Lung (tissue), 11 donors: ENCODE measurements at regions not wholly inside any gene's neighbourhood (a gene's known extent, or its start where the extent isn't known, plus 50 kb on each side); places are given as distances from the start of the nearest gene placed in this dataset.

Experiments
- ATAC-seq: fragments of 200-7000 bp; cut with Tn5 transposase; one replicate; pipeline ENCODE4 v1.9.1; 2020; ENCODE audit warnings: moderate number of reproducible peaks; ENCODE audit not compliant: insufficient read depth, low FRiP score
- DNase-seq, 3 donors: peaks; one replicate each; pipeline ENCODE4 v3.0.0-alpha.2; 2013 to 2017
- H3K27ac ChIP-seq, 2 donors: one replicate each; pipeline ENCODE4 v1.5.1; 2013; ENCODE audit warnings: mild to moderate bottlenecking in 2 of 2, moderate library complexity in 2 of 2, control low read depth in 1 of 2, inconsistent platforms in 1 of 2, low read depth in 1 of 2, low read length in 1 of 2
- H3K27me3 ChIP-seq, 3 donors: one replicate each; pipeline ENCODE4 v1.5.1; 2013; ENCODE audit warnings: low read length in 2 of 3; ENCODE audit not compliant: control insufficient read depth in 3 of 3, insufficient read depth in 3 of 3
- H3K36me3 ChIP-seq, 4 donors: one replicate each; pipeline ENCODE4 v1.5.1; 2013; ENCODE audit warnings: low read length in 4 of 4, mild to moderate bottlenecking in 1 of 4, moderate library complexity in 1 of 4; ENCODE audit not compliant: control insufficient read depth in 4 of 4, insufficient read depth in 4 of 4
- H3K4me1 ChIP-seq, 5 donors: one replicate each; pipeline ENCODE4 v1.5.1; 2013; ENCODE audit warnings: low read length in 5 of 5, mild to moderate bottlenecking in 2 of 5, moderate library complexity in 1 of 5; ENCODE audit not compliant: control insufficient read depth in 5 of 5, insufficient read depth in 5 of 5
- H3K4me3 ChIP-seq: one replicate; pipeline ENCODE4 v1.5.1; 2013; ENCODE audit warnings: mild to moderate bottlenecking, control low read depth, moderate library complexity
- H3K9ac ChIP-seq, 2 donors: one replicate each; pipeline ENCODE4 v1.5.1; 2013; ENCODE audit warnings: low read length in 2 of 2, control low read depth in 1 of 2; ENCODE audit not compliant: insufficient read depth in 1 of 2
- H3K9me3 ChIP-seq, 4 donors: one replicate each; pipeline ENCODE4 v1.5.1; 2013; ENCODE audit warnings: low read length in 3 of 4, mild to moderate bottlenecking in 1 of 4, moderate library complexity in 1 of 4; ENCODE audit not compliant: control insufficient read depth in 4 of 4, insufficient read depth in 3 of 4
- WGBS, 2 donors: extraction: QIAGEN DNeasy Blood & Tissue Kit; methylation state at CpG; one replicate each; pipeline ENCODE4 v1.1.7; 2013; 5-methylcytosine and 5-hydroxymethylcytosine counted together
- TF ChIP-seq, protein P1 (sequence below): IDR thresholded peaks from 2 replicates; pipeline ENCODE4 v1.5.1; 2012; ENCODE audit warnings: mild to moderate bottlenecking; ENCODE audit errors: control extremely low read depth, extremely low read depth
- donor health status: control.
- donor health status: control.
- donor health status: Bipolar disorder and iron deficiency.
- donor health status: healthy.
- donor health status: DM: yes; HTN: yes; CAD: no.

GRCh38 chr18:73663581-73663980 lies 484.1 kb downstream of the FBXO15 start:
- DNase-seq: no peak
- Histone ChIP-seq H3K27ac (no peak overlapping the region), H3K4me1 (no peaks in the 10 kb centered on the region), H3K36me3 (no peaks in the 10 kb centered on the region), H3K9me3 (no peaks in the 10 kb centered on the region), H3K4me3 (no peak overlapping the region), H3K27me3 (no peaks in the 10 kb centered on the region), H3K9ac (no peak overlapping the region)
- ATAC-seq: no peak
- TF ChIP-seq, protein P1, sequence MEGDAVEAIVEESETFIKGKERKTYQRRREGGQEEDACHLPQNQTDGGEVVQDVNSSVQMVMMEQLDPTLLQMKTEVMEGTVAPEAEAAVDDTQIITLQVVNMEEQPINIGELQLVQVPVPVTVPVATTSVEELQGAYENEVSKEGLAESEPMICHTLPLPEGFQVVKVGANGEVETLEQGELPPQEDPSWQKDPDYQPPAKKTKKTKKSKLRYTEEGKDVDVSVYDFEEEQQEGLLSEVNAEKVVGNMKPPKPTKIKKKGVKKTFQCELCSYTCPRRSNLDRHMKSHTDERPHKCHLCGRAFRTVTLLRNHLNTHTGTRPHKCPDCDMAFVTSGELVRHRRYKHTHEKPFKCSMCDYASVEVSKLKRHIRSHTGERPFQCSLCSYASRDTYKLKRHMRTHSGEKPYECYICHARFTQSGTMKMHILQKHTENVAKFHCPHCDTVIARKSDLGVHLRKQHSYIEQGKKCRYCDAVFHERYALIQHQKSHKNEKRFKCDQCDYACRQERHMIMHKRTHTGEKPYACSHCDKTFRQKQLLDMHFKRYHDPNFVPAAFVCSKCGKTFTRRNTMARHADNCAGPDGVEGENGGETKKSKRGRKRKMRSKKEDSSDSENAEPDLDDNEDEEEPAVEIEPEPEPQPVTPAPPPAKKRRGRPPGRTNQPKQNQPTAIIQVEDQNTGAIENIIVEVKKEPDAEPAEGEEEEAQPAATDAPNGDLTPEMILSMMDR: no peak
- 78 to 89% methylated on average over 2 of the region's 2 CpGs for WGBS, 2 donors

GRCh38 chr18:73662421-73662820 lies 485.2 kb downstream of the FBXO15 start:
- DNase-seq: no peak
- TF ChIP-seq, protein P1: no peak
- Histone ChIP-seq H3K27ac (no peak overlapping the region), H3K9me3 (no peaks in the 10 kb centered on the region), H3K4me1 (no peaks in the 10 kb centered on the region), H3K36me3 (no peaks in the 10 kb centered on the region), H3K27me3 (no peaks in the 10 kb centered on the region), H3K9ac (no peak overlapping the region), H3K4me3 (no peak overlapping the region)
- no peak for ATAC-seq
- WGBS, 2 donors: 70 to 83% methylated on average over 4 of the region's 4 CpGs

- TF ChIP-seq, protein P1: no peak
- H3K4me1 ChIP-seq: no peaks in the 10 kb centered on the region
- H3K4me3 ChIP-seq: no peak overlapping the region
- no peaks in the 10 kb centered on the region for H3K27me3 ChIP-seq
- no peak overlapping the region for H3K27ac ChIP-seq
- no peaks in the 10 kb centered on the region for H3K9me3 ChIP-seq
- no peaks in the 10 kb centered on the region for H3K36me3 ChIP-seq
- ATAC-seq: no peak
- 63 to 67% methylated on average over 5 of the region's 5 CpGs for WGBS, 2 donors
- H3K9ac ChIP-seq: no peak overlapping the region
- no peak for DNase-seq
Measured at GRCh38 chr18:73660931-73661856, 486.4 kb downstream of the FBXO15 start.
